GM23338 (cell line): ENCODE measurements at regions not wholly inside any gene's neighbourhood (a gene's known extent, or its start where the extent isn't known, plus 50 kb on each side); places are given as distances from the start of the nearest gene placed in this dataset.

Source experiments
- ATAC-seq: fragments of 200-7000 bp; cut with Tn5 transposase; 3 replicates; pipeline ENCODE4 v1.9.1; 2020
- DNase-seq: peaks from one replicate; pipeline ENCODE4 v3.0.0-alpha.2; 2015; ENCODE audit warnings: low spot score
- H2AFZ ChIP-seq: fragments of 200-600 bp; sonication (generic); 2 replicates; pipeline ENCODE4 v1.8.0; 2016; ENCODE audit warnings: antibody characterized with exemption, mild to moderate bottlenecking, moderate library complexity
- H3F3A ChIP-seq: fragments of 200-600 bp; sonication (generic); replicated peaks from 2 replicates; pipeline ENCODE4 v1.8.0; 2017; ENCODE audit warnings: antibody characterized with exemption, mixed run types, low read depth
- H3K27ac ChIP-seq: fragments of 200-600 bp; sonication (generic); 2 replicates; pipeline ENCODE4 v1.6.1; 2016; ENCODE audit warnings: low read depth
- H3K27me3 ChIP-seq: fragments of 200-600 bp; sonication (generic); 2 replicates; pipeline ENCODE4 v1.8.0; 2016; ENCODE audit warnings: mild to moderate bottlenecking, mixed run types, moderate library complexity; ENCODE audit not compliant: insufficient read depth
- H3K36me3 ChIP-seq: fragments of 200-600 bp; sonication (generic); 2 replicates; pipeline ENCODE4 v1.8.0; 2016; ENCODE audit warnings: mild to moderate bottlenecking; ENCODE audit not compliant: insufficient read depth
- H3K4me1 ChIP-seq: fragments of 200-600 bp; sonication (generic); 2 replicates; pipeline ENCODE4 v1.8.0; 2016; ENCODE audit warnings: mild to moderate bottlenecking, moderate library complexity; ENCODE audit not compliant: insufficient read depth
- H3K4me2 ChIP-seq: fragments of 200-600 bp; sonication (generic); 2 replicates; pipeline ENCODE4 v1.7.1; 2017; ENCODE audit warnings: mixed run types
- H3K4me3 ChIP-seq: fragments of 200-600 bp; sonication (generic); 2 replicates; pipeline ENCODE4 v1.6.1; 2016; ENCODE audit warnings: mixed run types
- H3K79me2 ChIP-seq: fragments of 200-600 bp; sonication (generic); replicated peaks from 2 replicates; pipeline ENCODE4 v1.8.0; 2017; ENCODE audit warnings: mild to moderate bottlenecking; ENCODE audit not compliant: insufficient read depth
- H3K9me2 ChIP-seq: fragments of 200-600 bp; sonication (generic); 2 replicates; pipeline ENCODE4 v1.8.0; 2017; ENCODE audit not compliant: insufficient read depth
- H4K20me1 ChIP-seq: fragments of 200-600 bp; sonication (generic); replicated peaks from 2 replicates; pipeline ENCODE4 v1.8.0; 2017; ENCODE audit warnings: mild to moderate bottlenecking; ENCODE audit not compliant: insufficient read depth
- H3K27ac Mint-ChIP-seq: 2 replicates; pipeline ENCODE4 v1.8.0; 2020; ENCODE audit warnings: inconsistent platforms, mild to moderate bottlenecking, moderate library complexity, mixed read lengths
- H3K27me3 Mint-ChIP-seq: 3 replicates; pipeline ENCODE4 v1.8.0; 2022; ENCODE audit warnings: low read depth, mild to moderate bottlenecking, moderate library complexity, mixed read lengths, inconsistent platforms; ENCODE audit not compliant: insufficient read depth, poor library complexity
- H3K36me3 Mint-ChIP-seq: 3 replicates; pipeline ENCODE4 v1.8.0; 2021; ENCODE audit warnings: low read depth, mild to moderate bottlenecking, inconsistent platforms, moderate library complexity, mixed read lengths
- H3K4me1 Mint-ChIP-seq: 3 replicates; pipeline ENCODE4 v1.8.0; 2020; ENCODE audit warnings: mild to moderate bottlenecking, inconsistent platforms, mixed read lengths
- H3K4me3 Mint-ChIP-seq: 3 replicates; pipeline ENCODE4 v1.8.0; 2021; ENCODE audit warnings: moderate library complexity, mild to moderate bottlenecking, inconsistent platforms, mixed read lengths
- H3K9me3 Mint-ChIP-seq: 3 replicates; pipeline ENCODE4 v1.8.0; 2020; ENCODE audit warnings: moderate library complexity, mild to moderate bottlenecking, inconsistent platforms, mixed read lengths
- CREB1 ChIP-seq: fragments of 250-450 bp; sonication (Bioruptor Pico); IDR thresholded peaks from 2 replicates; pipeline ENCODE4 v1.5.0; 2020; ENCODE audit warnings: low read depth, mild to moderate bottlenecking, moderate library complexity
- EZH2 ChIP-seq: fragments of 200-600 bp; sonication (generic); IDR thresholded peaks from one replicate; pipeline ENCODE4 v1.8.0; 2017; ENCODE audit warnings: antibody characterized with exemption, mild to moderate bottlenecking, low read depth; ENCODE audit not compliant: unreplicated experiment
- EZH2phosphoT487 ChIP-seq: fragments of 200-600 bp; sonication (generic); IDR thresholded peaks from one replicate; pipeline ENCODE4 v1.8.1; 2018; ENCODE audit warnings: antibody characterized with exemption; ENCODE audit not compliant: unreplicated experiment
- JUNB ChIP-seq: IDR thresholded peaks from one replicate; pipeline ENCODE4 v1.6.1; 2016; ENCODE audit warnings: antibody characterized with exemption; ENCODE audit not compliant: unreplicated experiment
- NANOG ChIP-seq: IDR thresholded peaks from 2 replicates; pipeline ENCODE4 v1.6.1; 2016; ENCODE audit warnings: antibody characterized with exemption, borderline replicate concordance
- POLR2AphosphoS5 ChIP-seq: IDR thresholded peaks from 2 replicates; pipeline ENCODE4 v1.6.1; 2016; ENCODE audit warnings: antibody characterized with exemption, low read depth
- STAT1 ChIP-seq: IDR thresholded peaks from one replicate; pipeline ENCODE4 v1.6.1; 2016; ENCODE audit warnings: antibody characterized with exemption; ENCODE audit not compliant: unreplicated experiment
- ZNF114 ChIP-seq: fragments of 250-450 bp; sonication (Bioruptor Pico); IDR thresholded peaks from 2 replicates; pipeline ENCODE4 v1.5.0; 2020; ENCODE audit warnings: mild to moderate bottlenecking, moderate library complexity
- ZNF331 ChIP-seq: fragments of 250-450 bp; sonication (Bioruptor Pico); IDR thresholded peaks from 2 replicates; pipeline ENCODE4 v1.5.0; 2020; ENCODE audit warnings: low read depth, mild to moderate bottlenecking, moderate library complexity
- TF ChIP-seq, protein P1 (sequence below): IDR thresholded peaks from 2 replicates; pipeline ENCODE4 v1.6.1; 2016; ENCODE audit warnings: antibody characterized with exemption
- TF ChIP-seq, protein P2 (sequence below): fragments of 250-450 bp; sonication (Bioruptor Pico); IDR thresholded peaks from 2 replicates; pipeline ENCODE4 v1.5.0; 2020; ENCODE audit warnings: mild to moderate bottlenecking, moderate library complexity
- TF ChIP-seq, protein P3 (sequence below), 2 experiments: fragments of 200-600 bp in 1 of 2; sonication (generic) in 1 of 2; conservative IDR thresholded peaks; 2 replicates each; pipeline versions ENCODE4 v1.5.1 to v1.6.1; 2016 to 2017; ENCODE audit warnings: antibody characterized with exemption in 2 of 2, low read depth in 2 of 2, mild to moderate bottlenecking in 2 of 2, moderate library complexity in 1 of 2
- TF ChIP-seq, protein P4 (sequence below): IDR thresholded peaks from one replicate; pipeline ENCODE4 v1.6.1; 2018; ENCODE audit warnings: antibody characterized with exemption; ENCODE audit not compliant: unreplicated experiment

DNA sequence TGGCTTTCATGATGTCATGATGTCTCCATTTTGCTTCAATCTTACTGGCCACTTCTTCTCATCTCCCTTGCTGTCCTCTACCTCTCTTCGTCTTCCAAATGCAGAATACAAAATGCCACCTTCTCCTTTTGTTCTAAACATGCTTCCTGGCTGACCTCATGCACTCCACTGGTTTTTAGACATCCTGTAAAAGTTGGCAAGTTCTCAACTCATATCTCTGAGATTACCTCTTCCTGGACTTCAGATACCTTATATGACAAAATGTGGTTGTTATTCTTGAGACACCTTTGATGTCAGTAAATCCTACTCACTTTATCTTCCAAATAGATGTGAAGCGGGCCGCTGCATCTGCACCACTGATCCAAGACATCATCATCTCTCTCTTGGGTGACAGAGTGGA, 212.7 kb upstream of the FOXA2 start:
- Histone ChIP-seq H3K9me2 (no peaks in the 10 kb centered on the region; the same call in 1 of the 2 replicates), H3K4me2 (no peak overlapping the region), H4K20me1 (no peaks in the 10 kb centered on the region), H3K4me1 (peaks cover 9% of the 10 kb centered on the region; the same call in 1 of the 2 replicates), H3K27me3 (no peaks in the 10 kb centered on the region), H3K27ac (no peak overlapping the region), H3K79me2 (no peaks in the 10 kb centered on the region), H3F3A (no peaks in the 10 kb centered on the region), H2AFZ (no peak overlapping the region), H3K4me3 (no peak overlapping the region), H3K36me3 (no peaks in the 10 kb centered on the region)
- Mint-ChIP-seq H3K9me3 (no peaks in the 10 kb centered on the region), H3K36me3 (no peaks in the 10 kb centered on the region), H3K27ac (no peak overlapping the region), H3K4me1 (peaks cover 21% of the 10 kb centered on the region), H3K27me3 (peaks cover 2% of the 10 kb centered on the region), H3K4me3 (no peak overlapping the region)
- DNase-seq (no peak), ATAC-seq (no peak)
- TF ChIP-seq STAT1 (no peak), POLR2AphosphoS5 (no peak), JUNB (no peak), ZNF331 (no peak), EZH2 (no peak), ZNF114 (CRISPR knock-in tag) (no peak), CREB1 (CRISPR knock-in tag) (no peak), EZH2phosphoT487 (no peak), NANOG (no peak)
- TF ChIP-seq, protein P1, sequence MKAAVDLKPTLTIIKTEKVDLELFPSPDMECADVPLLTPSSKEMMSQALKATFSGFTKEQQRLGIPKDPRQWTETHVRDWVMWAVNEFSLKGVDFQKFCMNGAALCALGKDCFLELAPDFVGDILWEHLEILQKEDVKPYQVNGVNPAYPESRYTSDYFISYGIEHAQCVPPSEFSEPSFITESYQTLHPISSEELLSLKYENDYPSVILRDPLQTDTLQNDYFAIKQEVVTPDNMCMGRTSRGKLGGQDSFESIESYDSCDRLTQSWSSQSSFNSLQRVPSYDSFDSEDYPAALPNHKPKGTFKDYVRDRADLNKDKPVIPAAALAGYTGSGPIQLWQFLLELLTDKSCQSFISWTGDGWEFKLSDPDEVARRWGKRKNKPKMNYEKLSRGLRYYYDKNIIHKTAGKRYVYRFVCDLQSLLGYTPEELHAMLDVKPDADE: no peak
- TF ChIP-seq, protein P2, sequence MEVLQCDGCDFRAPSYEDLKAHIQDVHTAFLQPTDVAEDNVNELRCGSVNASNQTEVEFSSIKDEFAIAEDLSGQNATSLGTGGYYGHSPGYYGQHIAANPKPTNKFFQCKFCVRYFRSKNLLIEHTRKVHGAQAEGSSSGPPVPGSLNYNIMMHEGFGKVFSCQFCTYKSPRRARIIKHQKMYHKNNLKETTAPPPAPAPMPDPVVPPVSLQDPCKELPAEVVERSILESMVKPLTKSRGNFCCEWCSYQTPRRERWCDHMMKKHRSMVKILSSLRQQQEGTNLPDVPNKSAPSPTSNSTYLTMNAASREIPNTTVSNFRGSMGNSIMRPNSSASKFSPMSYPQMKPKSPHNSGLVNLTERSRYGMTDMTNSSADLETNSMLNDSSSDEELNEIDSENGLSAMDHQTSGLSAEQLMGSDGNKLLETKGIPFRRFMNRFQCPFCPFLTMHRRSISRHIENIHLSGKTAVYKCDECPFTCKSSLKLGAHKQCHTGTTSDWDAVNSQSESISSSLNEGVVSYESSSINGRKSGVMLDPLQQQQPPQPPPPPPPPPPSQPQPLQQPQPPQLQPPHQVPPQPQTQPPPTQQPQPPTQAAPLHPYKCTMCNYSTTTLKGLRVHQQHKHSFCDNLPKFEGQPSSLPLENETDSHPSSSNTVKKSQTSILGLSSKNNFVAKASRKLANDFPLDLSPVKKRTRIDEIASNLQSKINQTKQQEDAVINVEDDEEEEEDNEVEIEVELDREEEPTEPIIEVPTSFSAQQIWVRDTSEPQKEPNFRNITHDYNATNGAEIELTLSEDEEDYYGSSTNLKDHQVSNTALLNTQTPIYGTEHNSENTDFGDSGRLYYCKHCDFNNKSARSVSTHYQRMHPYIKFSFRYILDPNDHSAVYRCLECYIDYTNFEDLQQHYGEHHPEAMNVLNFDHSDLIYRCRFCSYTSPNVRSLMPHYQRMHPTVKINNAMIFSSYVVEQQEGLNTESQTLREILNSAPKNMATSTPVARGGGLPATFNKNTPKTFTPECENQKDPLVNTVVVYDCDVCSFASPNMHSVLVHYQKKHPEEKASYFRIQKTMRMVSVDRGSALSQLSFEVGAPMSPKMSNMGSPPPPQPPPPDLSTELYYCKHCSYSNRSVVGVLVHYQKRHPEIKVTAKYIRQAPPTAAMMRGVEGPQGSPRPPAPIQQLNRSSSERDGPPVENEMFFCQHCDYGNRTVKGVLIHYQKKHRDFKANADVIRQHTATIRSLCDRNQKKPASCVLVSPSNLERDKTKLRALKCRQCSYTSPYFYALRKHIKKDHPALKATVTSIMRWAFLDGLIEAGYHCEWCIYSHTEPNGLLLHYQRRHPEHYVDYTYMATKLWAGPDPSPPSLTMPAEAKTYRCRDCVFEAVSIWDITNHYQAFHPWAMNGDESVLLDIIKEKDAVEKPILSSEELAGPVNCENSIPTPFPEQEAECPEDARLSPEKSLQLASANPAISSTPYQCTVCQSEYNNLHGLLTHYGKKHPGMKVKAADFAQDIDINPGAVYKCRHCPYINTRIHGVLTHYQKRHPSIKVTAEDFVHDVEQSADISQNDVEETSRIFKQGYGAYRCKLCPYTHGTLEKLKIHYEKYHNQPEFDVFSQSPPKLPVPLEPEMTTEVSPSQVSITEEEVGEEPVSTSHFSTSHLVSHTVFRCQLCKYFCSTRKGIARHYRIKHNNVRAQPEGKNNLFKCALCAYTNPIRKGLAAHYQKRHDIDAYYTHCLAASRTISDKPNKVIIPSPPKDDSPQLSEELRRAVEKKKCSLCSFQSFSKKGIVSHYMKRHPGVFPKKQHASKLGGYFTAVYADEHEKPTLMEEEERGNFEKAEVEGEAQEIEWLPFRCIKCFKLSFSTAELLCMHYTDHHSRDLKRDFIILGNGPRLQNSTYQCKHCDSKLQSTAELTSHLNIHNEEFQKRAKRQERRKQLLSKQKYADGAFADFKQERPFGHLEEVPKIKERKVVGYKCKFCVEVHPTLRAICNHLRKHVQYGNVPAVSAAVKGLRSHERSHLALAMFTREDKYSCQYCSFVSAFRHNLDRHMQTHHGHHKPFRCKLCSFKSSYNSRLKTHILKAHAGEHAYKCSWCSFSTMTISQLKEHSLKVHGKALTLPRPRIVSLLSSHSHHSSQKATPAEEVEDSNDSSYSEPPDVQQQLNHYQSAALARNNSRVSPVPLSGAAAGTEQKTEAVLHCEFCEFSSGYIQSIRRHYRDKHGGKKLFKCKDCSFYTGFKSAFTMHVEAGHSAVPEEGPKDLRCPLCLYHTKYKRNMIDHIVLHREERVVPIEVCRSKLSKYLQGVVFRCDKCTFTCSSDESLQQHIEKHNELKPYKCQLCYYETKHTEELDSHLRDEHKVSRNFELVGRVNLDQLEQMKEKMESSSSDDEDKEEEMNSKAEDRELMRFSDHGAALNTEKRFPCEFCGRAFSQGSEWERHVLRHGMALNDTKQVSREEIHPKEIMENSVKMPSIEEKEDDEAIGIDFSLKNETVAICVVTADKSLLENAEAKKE (CRISPR knock-in tag): no peak
- TF ChIP-seq, protein P3, sequence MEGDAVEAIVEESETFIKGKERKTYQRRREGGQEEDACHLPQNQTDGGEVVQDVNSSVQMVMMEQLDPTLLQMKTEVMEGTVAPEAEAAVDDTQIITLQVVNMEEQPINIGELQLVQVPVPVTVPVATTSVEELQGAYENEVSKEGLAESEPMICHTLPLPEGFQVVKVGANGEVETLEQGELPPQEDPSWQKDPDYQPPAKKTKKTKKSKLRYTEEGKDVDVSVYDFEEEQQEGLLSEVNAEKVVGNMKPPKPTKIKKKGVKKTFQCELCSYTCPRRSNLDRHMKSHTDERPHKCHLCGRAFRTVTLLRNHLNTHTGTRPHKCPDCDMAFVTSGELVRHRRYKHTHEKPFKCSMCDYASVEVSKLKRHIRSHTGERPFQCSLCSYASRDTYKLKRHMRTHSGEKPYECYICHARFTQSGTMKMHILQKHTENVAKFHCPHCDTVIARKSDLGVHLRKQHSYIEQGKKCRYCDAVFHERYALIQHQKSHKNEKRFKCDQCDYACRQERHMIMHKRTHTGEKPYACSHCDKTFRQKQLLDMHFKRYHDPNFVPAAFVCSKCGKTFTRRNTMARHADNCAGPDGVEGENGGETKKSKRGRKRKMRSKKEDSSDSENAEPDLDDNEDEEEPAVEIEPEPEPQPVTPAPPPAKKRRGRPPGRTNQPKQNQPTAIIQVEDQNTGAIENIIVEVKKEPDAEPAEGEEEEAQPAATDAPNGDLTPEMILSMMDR (conservative IDR thresholded peaks at IDR 0.05; ENCODE audit: low read depth in 2 of 2): no peak
- TF ChIP-seq, protein P4, sequence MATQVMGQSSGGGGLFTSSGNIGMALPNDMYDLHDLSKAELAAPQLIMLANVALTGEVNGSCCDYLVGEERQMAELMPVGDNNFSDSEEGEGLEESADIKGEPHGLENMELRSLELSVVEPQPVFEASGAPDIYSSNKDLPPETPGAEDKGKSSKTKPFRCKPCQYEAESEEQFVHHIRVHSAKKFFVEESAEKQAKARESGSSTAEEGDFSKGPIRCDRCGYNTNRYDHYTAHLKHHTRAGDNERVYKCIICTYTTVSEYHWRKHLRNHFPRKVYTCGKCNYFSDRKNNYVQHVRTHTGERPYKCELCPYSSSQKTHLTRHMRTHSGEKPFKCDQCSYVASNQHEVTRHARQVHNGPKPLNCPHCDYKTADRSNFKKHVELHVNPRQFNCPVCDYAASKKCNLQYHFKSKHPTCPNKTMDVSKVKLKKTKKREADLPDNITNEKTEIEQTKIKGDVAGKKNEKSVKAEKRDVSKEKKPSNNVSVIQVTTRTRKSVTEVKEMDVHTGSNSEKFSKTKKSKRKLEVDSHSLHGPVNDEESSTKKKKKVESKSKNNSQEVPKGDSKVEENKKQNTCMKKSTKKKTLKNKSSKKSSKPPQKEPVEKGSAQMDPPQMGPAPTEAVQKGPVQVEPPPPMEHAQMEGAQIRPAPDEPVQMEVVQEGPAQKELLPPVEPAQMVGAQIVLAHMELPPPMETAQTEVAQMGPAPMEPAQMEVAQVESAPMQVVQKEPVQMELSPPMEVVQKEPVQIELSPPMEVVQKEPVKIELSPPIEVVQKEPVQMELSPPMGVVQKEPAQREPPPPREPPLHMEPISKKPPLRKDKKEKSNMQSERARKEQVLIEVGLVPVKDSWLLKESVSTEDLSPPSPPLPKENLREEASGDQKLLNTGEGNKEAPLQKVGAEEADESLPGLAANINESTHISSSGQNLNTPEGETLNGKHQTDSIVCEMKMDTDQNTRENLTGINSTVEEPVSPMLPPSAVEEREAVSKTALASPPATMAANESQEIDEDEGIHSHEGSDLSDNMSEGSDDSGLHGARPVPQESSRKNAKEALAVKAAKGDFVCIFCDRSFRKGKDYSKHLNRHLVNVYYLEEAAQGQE: no peak
